Germinal center (tissue), 1 donor: ENCODE measurements at regions not wholly inside any gene's neighbourhood (a gene's known extent, or its start where the extent isn't known, plus 50 kb on each side); places are given as distances from the start of the nearest gene placed in this dataset.
"Not testable (repeated sequence)": the region's sequence is repeated elsewhere in the genome, so short reads cannot be mapped to it uniquely, and the experiment has no call there.

Source experiments
- DNase-seq: peaks from one replicate; pipeline ENCODE4 v3.0.0; 2012; ENCODE audit warnings: mixed read lengths, low spot score

GRCh38 chr1:243074224-243074623 is 180.9 kb downstream of the CEP170 start:
- not testable (repeated sequence) for DNase-seq

DNA sequence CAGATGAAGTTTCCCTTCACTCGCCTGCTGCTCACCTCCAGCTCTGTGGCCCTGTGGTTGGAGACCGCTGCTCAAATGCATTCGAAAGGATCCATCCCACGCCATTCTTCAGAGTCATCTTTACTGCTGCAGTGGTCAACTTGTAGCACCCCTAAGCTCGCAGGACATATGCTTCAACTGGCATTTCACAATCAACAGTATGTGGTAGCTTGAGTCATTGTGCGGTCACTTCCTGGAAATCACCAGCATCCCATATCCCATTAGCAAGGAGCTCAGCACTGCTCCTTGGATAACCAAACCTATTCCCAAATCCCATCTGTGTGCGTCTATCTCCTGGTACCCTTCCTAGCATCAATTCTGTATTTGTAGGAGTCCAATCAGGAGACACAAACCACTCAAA is 188.0 kb downstream of the CEP170 start:
- not testable (repeated sequence) for DNase-seq

GRCh38 chr1:243061965-243062364 is 193.1 kb downstream of the CEP170 start:
- not testable (repeated sequence) for DNase-seq

DNA sequence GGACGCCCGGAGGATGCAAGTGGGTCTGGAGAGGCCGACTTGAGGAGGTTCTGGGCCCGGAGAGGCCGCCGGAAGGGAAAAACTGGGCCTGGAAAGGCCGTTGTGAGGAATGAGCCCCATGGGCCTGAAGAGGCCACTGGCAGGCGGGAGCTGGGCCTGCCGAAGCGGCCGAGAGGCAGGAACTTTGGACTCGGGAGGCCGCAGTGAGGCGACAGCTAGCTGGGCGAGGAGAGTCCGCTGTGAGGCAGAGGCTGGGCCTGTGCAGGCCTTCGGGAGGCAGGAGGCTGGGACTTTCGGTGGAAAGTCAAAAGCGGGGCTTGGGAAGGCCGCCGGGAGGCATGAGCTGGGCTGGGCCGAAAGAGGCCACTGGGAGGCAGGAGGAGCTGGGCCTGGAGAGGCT is 199.6 kb downstream of the CEP170 start:
- DNase-seq, result not testable (repeated sequence)

- DNase-seq, result peak; percentile 0
These were observed 200.0 kb downstream of the CEP170 start for GRCh38 chr1:243055091-243055490.

GRCh38 chr1:243054681-243055080 is 200.4 kb downstream of the CEP170 start:
- DNase-seq, result not testable (repeated sequence)

DNA sequence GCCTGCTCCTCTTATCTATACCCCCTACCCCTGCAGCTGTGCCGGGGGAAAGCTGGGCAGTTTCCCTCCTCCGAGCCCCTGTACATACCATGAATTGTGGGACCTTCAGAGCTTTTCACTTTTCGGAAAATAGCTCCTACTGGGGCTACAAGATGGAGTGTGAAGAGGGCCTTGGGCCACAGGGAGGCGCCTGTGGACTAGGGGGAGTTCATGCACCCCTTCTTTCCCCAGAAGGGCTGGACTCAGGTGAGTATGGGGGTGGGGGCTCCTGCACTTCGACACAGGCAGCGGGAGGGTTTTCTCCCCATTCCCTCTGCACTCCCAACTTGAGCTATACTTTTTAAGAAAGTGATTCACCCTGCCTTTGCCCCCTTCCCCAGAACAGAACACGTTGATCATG is 202.0 kb downstream of the CEP170 start:
- not testable (repeated sequence) for DNase-seq

- not testable (repeated sequence) for DNase-seq
These were observed 204.5 kb downstream of the CEP170 start for GRCh38 chr1:243050613-243051012.

DNA sequence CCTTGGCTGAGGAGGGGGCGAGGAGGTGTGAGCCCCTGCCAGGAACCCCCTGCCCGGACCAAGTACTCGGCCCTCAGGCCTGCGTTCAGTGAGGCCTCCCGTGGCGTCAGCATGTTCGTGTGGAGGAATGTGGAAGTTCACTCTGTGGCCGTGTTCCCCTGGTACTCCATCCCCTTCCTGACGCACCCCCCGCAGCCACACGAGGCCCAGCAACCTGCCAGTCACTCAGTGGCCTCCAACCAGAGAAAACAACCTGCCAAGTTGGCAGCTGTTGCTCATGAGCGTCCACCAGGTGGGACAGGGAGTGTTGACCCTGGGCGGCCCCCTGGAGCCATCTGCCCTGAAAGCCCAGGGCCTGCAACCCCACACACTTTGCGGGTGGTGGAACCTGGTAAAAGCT is 205.4 kb downstream of the CEP170 start:
- DNase-seq, result not testable (repeated sequence)

GRCh38 chr1:243021365-243021764 is 233.7 kb downstream of the CEP170 start:
- DNase-seq, result not testable (repeated sequence)

GRCh38 chr1:243019030-243019635 is 235.9 kb downstream of the CEP170 start:
- not testable (repeated sequence) for DNase-seq

DNA sequence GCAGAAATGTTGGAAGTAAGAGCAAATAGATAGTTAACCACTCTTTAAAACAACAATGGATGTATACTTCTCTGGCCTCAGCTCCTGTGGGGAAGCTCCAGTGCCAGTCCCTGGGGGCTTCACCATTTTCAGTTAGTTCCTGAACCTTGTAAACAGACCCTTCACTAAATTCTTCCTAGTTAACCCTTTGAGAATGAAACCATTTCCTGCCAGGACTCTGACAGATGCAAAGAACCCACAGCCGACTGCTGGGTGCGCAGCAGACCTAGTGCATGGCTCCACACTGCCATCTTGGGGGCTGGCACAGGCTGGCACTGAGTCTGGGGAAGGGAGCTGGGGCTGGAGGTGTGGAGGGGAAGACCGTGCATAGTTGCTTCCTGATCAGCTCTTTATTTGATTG is 244.4 kb downstream of the CEP170 start:
- not testable (repeated sequence) for DNase-seq

DNA sequence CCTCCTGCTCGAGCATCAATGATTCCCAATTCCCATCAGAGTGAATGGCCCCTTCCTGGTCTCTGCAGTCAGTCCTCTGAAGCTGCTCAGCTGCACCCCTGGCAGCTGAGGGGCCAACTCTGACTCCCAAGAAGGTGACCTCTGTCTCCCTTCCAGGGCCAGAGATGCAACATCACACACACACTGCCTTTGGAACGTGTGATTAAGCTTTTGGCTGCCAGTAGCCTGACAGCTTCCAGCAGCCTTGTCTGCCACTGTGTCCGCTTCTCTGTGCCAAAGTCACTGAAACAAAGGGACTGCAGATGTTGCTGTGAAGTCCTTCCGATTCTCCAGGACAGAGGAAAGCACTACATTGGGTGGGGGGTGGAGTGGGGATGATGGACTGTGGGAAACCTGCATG is 254.1 kb downstream of the CEP170 start:
- DNase-seq, result not testable (repeated sequence)

- not testable (repeated sequence) for DNase-seq
These were observed 262.3 kb downstream of the CEP170 start for GRCh38 chr1:242992776-242993175.

GRCh38 chr1:242985096-242985495 is 270.0 kb downstream of the CEP170 start:
- DNase-seq, result not testable (repeated sequence)

DNA sequence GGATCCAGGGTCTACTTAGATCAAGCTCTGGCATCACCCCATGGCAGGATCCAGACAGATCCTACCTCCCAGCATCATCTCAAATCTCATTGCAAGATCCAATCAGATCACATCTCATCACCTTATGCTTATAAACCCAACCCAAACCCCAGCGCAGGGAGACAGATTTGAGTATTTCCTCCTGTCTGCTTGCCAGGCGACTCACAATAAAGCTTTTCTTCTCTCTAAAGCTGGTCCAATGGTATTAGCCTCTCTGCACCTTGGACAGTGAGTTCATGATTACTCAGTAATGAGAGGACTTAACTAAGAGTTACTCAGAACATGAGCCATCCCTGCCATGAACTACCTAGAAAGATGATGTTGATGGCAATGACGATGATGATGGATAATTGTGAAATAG is 281.7 kb downstream of the CEP170 start:
- DNase-seq, result not testable (repeated sequence)

GRCh38 chr1:242966892-242967291 is 288.2 kb downstream of the CEP170 start:
- DNase-seq, result no peak

- not testable (repeated sequence) for DNase-seq
These were observed 295.7 kb downstream of the CEP170 start for GRCh38 chr1:242959397-242959796.

GRCh38 chr1:242954945-242955344 is 300.1 kb downstream of the CEP170 start:
- DNase-seq, result not testable (repeated sequence)

- DNase-seq, result no peak
These were observed 308.9 kb downstream of the CEP170 start for GRCh38 chr1:242946206-242946605.

DNA sequence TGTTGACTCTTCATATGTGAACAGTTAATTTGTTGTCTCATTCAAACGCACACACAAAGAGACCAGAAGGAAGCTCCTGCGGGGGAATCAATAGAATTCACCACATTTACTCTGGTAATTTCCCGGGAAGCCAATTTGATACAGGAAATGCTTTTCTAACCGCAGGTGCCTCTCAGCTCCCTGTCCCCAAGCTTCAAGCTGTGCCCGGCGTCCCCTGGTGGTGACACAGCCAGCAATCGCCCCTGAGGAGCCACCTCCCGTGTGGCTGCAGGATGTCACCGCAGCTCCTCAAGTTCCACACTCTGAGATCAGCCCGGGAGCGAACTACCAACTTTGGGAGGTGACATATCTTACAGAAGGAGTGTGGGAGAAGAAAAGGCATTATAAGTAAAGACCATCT is 318.4 kb downstream of the CEP170 start:
- not testable (repeated sequence) for DNase-seq

- DNase-seq, result not testable (repeated sequence)
These were observed 330.4 kb downstream of the CEP170 start for GRCh38 chr1:242924717-242925116.

DNA sequence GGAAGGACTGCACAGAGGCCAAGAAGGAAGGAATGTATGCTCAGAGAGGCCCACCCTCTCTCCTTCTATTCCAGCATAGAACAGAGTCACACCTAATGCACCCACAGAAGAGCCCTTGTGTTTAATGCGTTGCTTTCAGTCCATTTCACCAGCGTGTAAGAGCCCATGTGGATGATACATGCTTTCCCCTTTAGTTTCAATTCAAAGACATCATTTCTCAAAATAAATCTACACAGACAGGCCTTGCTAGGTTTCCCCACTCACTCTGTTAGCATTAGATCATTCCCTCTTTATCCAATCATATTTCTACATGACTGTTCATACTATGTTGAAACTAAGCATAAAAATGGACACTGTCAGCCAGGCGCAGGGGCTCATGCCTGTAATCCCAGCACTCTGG is 331.5 kb downstream of the CEP170 start:
- DNase-seq, result not testable (repeated sequence)

- DNase-seq, result not testable (repeated sequence)
These were observed 340.4 kb downstream of the CEP170 start for GRCh38 chr1:242914729-242915128.
